A549 (cell line): ENCODE measurements at regions not wholly inside any gene's neighbourhood (a gene's known extent, or its start where the extent isn't known, plus 50 kb on each side); places are given as distances from the start of the nearest gene placed in this dataset.

Experiments used
- ATAC-seq, 2 experiments: fragments of 200-7000 bp in 1 of 2; fragments of >200 bp in 1 of 2; cut with Nextera tagmentation in 1 of 2; cut with Tn5 transposase in 1 of 2; 3 replicates each; pipeline versions ENCODE4 v1.8.0 to v1.9.1; 2018 to 2020; ENCODE audit warnings: mild to moderate bottlenecking in 1 of 2, moderate library complexity in 1 of 2
- CTCF ChIA-PET: fragments of 300-600 bp; sonication (Branson Sonifier 250); formaldehyde crosslinking; extraction: SDS; loops from one replicate; lab custom pipeline; 2021; ENCODE audit warnings: antibody characterized with exemption, inconsistent platforms; lab: Yijun Ruan, JAX
- POLR2A ChIA-PET: fragments of 350-600 bp; formaldehyde crosslinking; extraction: SDS; loops from one replicate; lab custom pipeline; 2021; ENCODE audit warnings: antibody characterized with exemption, inconsistent platforms; lab: Yijun Ruan, JAX
- DNase-seq, 2 experiments: peaks; one replicate each; pipeline versions ENCODE4 v3.0.0 to v3.0.0-alpha.2; 2011 to 2016; ENCODE audit warnings: low read depth in 1 of 2, low spot score in 1 of 2
- FAIRE-seq: peaks from 2 replicates; lab custom pipeline; 2011; peaks lifted over from hg19 to GRCh38; lab: Jason Lieb, UNC
- H3K27ac ChIP-seq, 2 experiments: fragments of >200 bp; sonication (Bioruptor Twin); formaldehyde crosslinking; 3 replicates each; pipeline ENCODE4 v1.5.1; 2016 to 2017
- H3K4me1 ChIP-seq: fragments of >200 bp; sonication (Bioruptor Twin); formaldehyde crosslinking; 3 replicates; pipeline ENCODE4 v1.6.1; 2016
- H3K4me2 ChIP-seq: fragments of >200 bp; sonication (Bioruptor Twin); formaldehyde crosslinking; 3 replicates; pipeline ENCODE4 v1.6.1; 2016
- H3K4me3 ChIP-seq: fragments of >200 bp; sonication (Bioruptor Twin); formaldehyde crosslinking; 3 replicates; pipeline ENCODE4 v1.5.1; 2016
- H3K9me3 ChIP-seq: fragments of >200 bp; sonication (Bioruptor Twin); formaldehyde crosslinking; 3 replicates; pipeline ENCODE4 v1.6.1; 2016
- ATOH8 ChIP-seq: fragments of 250-450 bp; sonication (Bioruptor Pico); IDR thresholded peaks from 2 replicates; pipeline ENCODE4 v1.5.0; 2020; ENCODE audit warnings: low read depth, mild to moderate bottlenecking, moderate library complexity
- CEBPB ChIP-seq, 2 experiments: fragments of >200 bp in 1 of 2; sonication (Bioruptor Twin) in 1 of 2; formaldehyde crosslinking in 1 of 2; IDR thresholded peaks; 2 replicates each; pipeline ENCODE4 v1.6.1; 2012 to 2016
- CHD4 ChIP-seq: fragments of 200-600 bp; sonication (generic); IDR thresholded peaks from 2 replicates; pipeline ENCODE4 v1.6.1; 2016; ENCODE audit warnings: antibody characterized with exemption, mild to moderate bottlenecking, borderline replicate concordance
- CTCF ChIP-seq: fragments of >200 bp; sonication (Bioruptor Twin); formaldehyde crosslinking; IDR thresholded peaks from 3 replicates; pipeline ENCODE4 v1.5.1; 2016
- E2F6 ChIP-seq: IDR thresholded peaks from 2 replicates; pipeline ENCODE4 v1.6.1; 2012; ENCODE audit warnings: low read depth, borderline replicate concordance
- EHF ChIP-seq: fragments of 250-450 bp; sonication (Bioruptor Pico); IDR thresholded peaks from 2 replicates; pipeline ENCODE4 v1.5.0; 2020; ENCODE audit warnings: mild to moderate bottlenecking
- ELK1 ChIP-seq: fragments of 150-350 bp; IDR thresholded peaks from 2 replicates; pipeline ENCODE4 v1.6.1; 2014; ENCODE audit warnings: low read depth, mild to moderate bottlenecking, low read length
- ESRRA ChIP-seq: fragments of 150-350 bp; IDR thresholded peaks from 2 replicates; pipeline ENCODE4 v1.6.1; 2014; ENCODE audit warnings: mild to moderate bottlenecking, low read length, borderline replicate concordance
- FOSL2 ChIP-seq, 2 experiments: fragments of 450-650 bp in 1 of 2; fragments of >200 bp in 1 of 2; sonication (Bioruptor Twin) in 1 of 2; formaldehyde crosslinking; IDR thresholded peaks; 2 replicates each; pipeline versions ENCODE4 v1.5.0 to v1.6.1; 2016 to 2020; ENCODE audit warnings: mild to moderate bottlenecking in 1 of 2, moderate library complexity in 1 of 2
- GATA3 ChIP-seq: IDR thresholded peaks from 2 replicates; pipeline ENCODE4 v1.6.1; 2012; ENCODE audit warnings: borderline replicate concordance
- HDAC2 ChIP-seq: fragments of 200-600 bp; sonication (generic); IDR thresholded peaks from 2 replicates; pipeline ENCODE4 v1.6.1; 2016
- HES2 ChIP-seq: fragments of >200 bp; sonication (Bioruptor Twin); formaldehyde crosslinking; IDR thresholded peaks from 2 replicates; pipeline ENCODE4 v1.6.1; 2016
- HOXB5 ChIP-seq: fragments of 250-450 bp; sonication (Bioruptor Pico); IDR thresholded peaks from 2 replicates; pipeline ENCODE4 v1.5.0; 2020; ENCODE audit warnings: mild to moderate bottlenecking, moderate library complexity
- JUN ChIP-seq, 2 experiments: fragments of >200 bp; sonication (Bioruptor Twin); formaldehyde crosslinking; IDR thresholded peaks; 2 replicates in 1 of 2; 3 replicates in 1 of 2; pipeline ENCODE4 v1.6.1; 2016 to 2017
- KDM1A ChIP-seq: fragments of 200-600 bp; sonication (generic); IDR thresholded peaks from 2 replicates; pipeline ENCODE4 v1.6.1; 2016; ENCODE audit warnings: low read depth, mild to moderate bottlenecking
- KDM5A ChIP-seq: fragments of 200-600 bp; sonication (generic); IDR thresholded peaks from 2 replicates; pipeline ENCODE4 v1.6.1; 2016; ENCODE audit warnings: antibody characterized with exemption, mild to moderate bottlenecking
- MAFK ChIP-seq: fragments of 450-650 bp; IDR thresholded peaks from 2 replicates; pipeline ENCODE4 v1.6.1; 2014; ENCODE audit not compliant: partially characterized antibody
- MAZ ChIP-seq: fragments of 150-350 bp; IDR thresholded peaks from 2 replicates; pipeline ENCODE4 v1.6.1; 2014; ENCODE audit warnings: antibody characterized with exemption, low read depth, low read length, borderline replicate concordance
- MYC ChIP-seq: IDR thresholded peaks from 2 replicates; pipeline ENCODE4 v1.6.1; 2012; ENCODE audit warnings: mild to moderate bottlenecking, inconsistent platforms, low read length, improper control_type of control experiment, borderline replicate concordance
- NR3C1 ChIP-seq: fragments of >200 bp; sonication (Bioruptor Twin); formaldehyde crosslinking; IDR thresholded peaks from 3 replicates; pipeline ENCODE4 v1.6.1; 2017
- POLR2AphosphoS2 ChIP-seq: conservative IDR thresholded peaks from 2 replicates; pipeline ENCODE4 v1.6.1; 2012; ENCODE audit warnings: low read length, improper control_type of control experiment, inconsistent platforms
- RAD21 ChIP-seq, 2 experiments: fragments of >200 bp in 1 of 2; sonication (Bioruptor Twin) in 1 of 2; formaldehyde crosslinking in 1 of 2; IDR thresholded peaks in 1 of 2; conservative IDR thresholded peaks in 1 of 2; 2 replicates in 1 of 2; 3 replicates in 1 of 2; pipeline ENCODE4 v1.6.1; 2012 to 2018; ENCODE audit warnings: inconsistent platforms in 1 of 2
- TP53 ChIP-seq: fragments of 250-450 bp; sonication (Bioruptor Pico); IDR thresholded peaks from 2 replicates; pipeline ENCODE4 v1.5.0; 2021; ENCODE audit warnings: mild to moderate bottlenecking, moderate library complexity
- WGBS: methylation state at CpG from one replicate; pipeline ENCODE4 v1.1.6; 2017; ENCODE audit errors: missing lambda C conversion rate; 5-methylcytosine and 5-hydroxymethylcytosine counted together
- TF ChIP-seq, protein P1 (sequence below): fragments of 450-650 bp; IDR thresholded peaks from 2 replicates; pipeline ENCODE4 v1.6.1; 2014; ENCODE audit warnings: antibody characterized with exemption
- TF ChIP-seq, protein P2 (sequence below): fragments of 200-600 bp; sonication (generic); IDR thresholded peaks from 2 replicates; pipeline ENCODE4 v1.6.1; 2016; ENCODE audit warnings: antibody characterized with exemption, mild to moderate bottlenecking, moderate library complexity

- Histone ChIP-seq H3K27ac (no peak overlapping the region), H3K4me3 (no peak overlapping the region), H3K4me2 (no peak overlapping the region)
- TF ChIP-seq CHD4 (no peak), MAZ (no peak), KDM5A (no peak), TP53 (no peak), E2F6 (no peak), EHF (CRISPR knock-in tag) (no peak), ATOH8 (CRISPR knock-in tag) (no peak), CTCF (peak; percentile 23; the same call in 2 of the 3 replicates), HES2 (no peak), MAFK (no peak), HOXB5 (CRISPR knock-in tag) (no peak), ESRRA (no peak), ELK1 (no peak), POLR2AphosphoS2 (no peak), CEBPB (IDR thresholded peaks at IDR 0.05) (no peak), RAD21 (conservative IDR thresholded peaks at IDR 0.05 in 1 of 2, IDR thresholded peaks at IDR 0.05 in 1 of 2) (peak; percentile 30 to 32; a peak in 3 of 5 replicates), GATA3 (no peak)
- TF ChIP-seq, protein P1, sequence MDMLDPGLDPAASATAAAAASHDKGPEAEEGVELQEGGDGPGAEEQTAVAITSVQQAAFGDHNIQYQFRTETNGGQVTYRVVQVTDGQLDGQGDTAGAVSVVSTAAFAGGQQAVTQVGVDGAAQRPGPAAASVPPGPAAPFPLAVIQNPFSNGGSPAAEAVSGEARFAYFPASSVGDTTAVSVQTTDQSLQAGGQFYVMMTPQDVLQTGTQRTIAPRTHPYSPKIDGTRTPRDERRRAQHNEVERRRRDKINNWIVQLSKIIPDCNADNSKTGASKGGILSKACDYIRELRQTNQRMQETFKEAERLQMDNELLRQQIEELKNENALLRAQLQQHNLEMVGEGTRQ, result no peak
- TF ChIP-seq, all 56 proteins: peak for 2
- H3K9me3 ChIP-seq, result no peaks in the 10 kb centered on the region
- no peak for ATAC-seq
- ChIA-PET CTCF (no interaction called here), POLR2A (no interaction called here)
- no peaks in the 10 kb centered on the region for H3K4me1 ChIP-seq
- DNase-seq, result peak in 1 of 2 experiments; percentile 5
- WGBS, result 13% methylated on average over 3 of the region's 3 CpGs
- no peak for FAIRE-seq
These were observed 149.1 kb upstream of the FAM83B start for GRCh38 chr6:54697424-54697823.

DNA sequence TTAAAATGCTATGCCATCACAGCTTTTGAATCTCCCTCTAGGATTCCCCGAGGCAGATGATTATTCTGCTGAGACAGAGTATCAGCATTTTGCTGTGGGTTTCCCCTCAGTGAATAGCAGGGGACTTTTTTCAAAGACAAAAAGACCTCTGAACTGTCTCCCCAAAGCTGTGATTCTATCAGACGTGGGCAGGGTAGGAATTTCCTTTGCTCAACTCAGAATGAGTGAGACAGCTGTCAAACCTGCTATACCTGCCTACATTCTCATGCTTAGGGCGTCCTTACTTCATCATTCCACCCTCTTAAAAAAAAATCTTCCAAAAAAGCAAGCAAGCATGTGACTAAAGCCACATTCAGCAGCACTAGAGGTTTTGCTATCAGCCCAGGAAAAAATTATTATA, 147.6 kb upstream of the FAM83B start:
- WGBS, result 17% methylated on average over 3 of the region's 3 CpGs
- ChIA-PET CTCF (no interaction called here), POLR2A (no interaction called here)
- Histone ChIP-seq H3K27ac (no peak overlapping the region), H3K4me2 (no peak overlapping the region), H3K4me1 (no peaks in the 10 kb centered on the region), H3K4me3 (no peak overlapping the region), H3K9me3 (no peaks in the 10 kb centered on the region)
- FAIRE-seq (no peak), ATAC-seq (no peak), DNase-seq (no peak)
- no peak for TF ChIP-seq KDM5A
- no peak for TF ChIP-seq FOSL2 (IDR thresholded peaks at IDR 0.05)
- TF ChIP-seq FOSL2 (CRISPR knock-in tag; IDR thresholded peaks at IDR 0.05), result no peak
- TF ChIP-seq KDM1A, result no peak
- no peak for TF ChIP-seq MYC
- TF ChIP-seq, protein P2, sequence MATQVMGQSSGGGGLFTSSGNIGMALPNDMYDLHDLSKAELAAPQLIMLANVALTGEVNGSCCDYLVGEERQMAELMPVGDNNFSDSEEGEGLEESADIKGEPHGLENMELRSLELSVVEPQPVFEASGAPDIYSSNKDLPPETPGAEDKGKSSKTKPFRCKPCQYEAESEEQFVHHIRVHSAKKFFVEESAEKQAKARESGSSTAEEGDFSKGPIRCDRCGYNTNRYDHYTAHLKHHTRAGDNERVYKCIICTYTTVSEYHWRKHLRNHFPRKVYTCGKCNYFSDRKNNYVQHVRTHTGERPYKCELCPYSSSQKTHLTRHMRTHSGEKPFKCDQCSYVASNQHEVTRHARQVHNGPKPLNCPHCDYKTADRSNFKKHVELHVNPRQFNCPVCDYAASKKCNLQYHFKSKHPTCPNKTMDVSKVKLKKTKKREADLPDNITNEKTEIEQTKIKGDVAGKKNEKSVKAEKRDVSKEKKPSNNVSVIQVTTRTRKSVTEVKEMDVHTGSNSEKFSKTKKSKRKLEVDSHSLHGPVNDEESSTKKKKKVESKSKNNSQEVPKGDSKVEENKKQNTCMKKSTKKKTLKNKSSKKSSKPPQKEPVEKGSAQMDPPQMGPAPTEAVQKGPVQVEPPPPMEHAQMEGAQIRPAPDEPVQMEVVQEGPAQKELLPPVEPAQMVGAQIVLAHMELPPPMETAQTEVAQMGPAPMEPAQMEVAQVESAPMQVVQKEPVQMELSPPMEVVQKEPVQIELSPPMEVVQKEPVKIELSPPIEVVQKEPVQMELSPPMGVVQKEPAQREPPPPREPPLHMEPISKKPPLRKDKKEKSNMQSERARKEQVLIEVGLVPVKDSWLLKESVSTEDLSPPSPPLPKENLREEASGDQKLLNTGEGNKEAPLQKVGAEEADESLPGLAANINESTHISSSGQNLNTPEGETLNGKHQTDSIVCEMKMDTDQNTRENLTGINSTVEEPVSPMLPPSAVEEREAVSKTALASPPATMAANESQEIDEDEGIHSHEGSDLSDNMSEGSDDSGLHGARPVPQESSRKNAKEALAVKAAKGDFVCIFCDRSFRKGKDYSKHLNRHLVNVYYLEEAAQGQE, result no peak
- TF ChIP-seq NR3C1, result no peak
- TF ChIP-seq JUN (IDR thresholded peaks at IDR 0.05), result no peak
- TF ChIP-seq MAZ, result no peak
- TF ChIP-seq HDAC2, result no peak
- TF ChIP-seq CHD4, result no peak
